KMS-11 (cell line): ENCODE measurements at regions not wholly inside any gene's neighbourhood (a gene's known extent, or its start where the extent isn't known, plus 50 kb on each side); places are given as distances from the start of the nearest gene placed in this dataset.

Experiments
- H2AFZ ChIP-seq: fragments of 200-600 bp; sonication (generic); 2 replicates; pipeline ENCODE4 v1.6.1; 2016; ENCODE audit warnings: antibody characterized with exemption, mixed run types, low read depth
- H3K27ac ChIP-seq: fragments of 200-600 bp; sonication (generic); 2 replicates; pipeline ENCODE4 v1.6.1; 2016; ENCODE audit warnings: mild to moderate bottlenecking, mixed run types
- H3K27me3 ChIP-seq: fragments of 200-600 bp; sonication (generic); 2 replicates; pipeline ENCODE4 v1.6.1; 2017; ENCODE audit warnings: mild to moderate bottlenecking, low read depth, mixed run types, moderate library complexity; ENCODE audit not compliant: insufficient read depth
- H3K36me3 ChIP-seq: fragments of 200-600 bp; sonication (generic); 2 replicates; pipeline ENCODE4 v1.6.1; 2017; ENCODE audit warnings: mild to moderate bottlenecking, mixed run types; ENCODE audit not compliant: insufficient read depth
- H3K4me1 ChIP-seq: fragments of 200-600 bp; sonication (generic); 2 replicates; pipeline ENCODE4 v1.6.1; 2016; ENCODE audit warnings: mild to moderate bottlenecking, low read depth, mixed run types; ENCODE audit not compliant: poor library complexity, severe bottlenecking
- H3K4me2 ChIP-seq: fragments of 200-600 bp; sonication (generic); 2 replicates; pipeline ENCODE4 v1.7.0; 2016; ENCODE audit warnings: mild to moderate bottlenecking, mixed run types
- H3K4me3 ChIP-seq: fragments of 200-600 bp; sonication (generic); IDR thresholded peaks from 2 replicates; pipeline ENCODE4 v1.6.1; 2017; ENCODE audit warnings: low read depth, low read length, mixed read lengths; ENCODE audit not compliant: insufficient read depth
- H3K79me2 ChIP-seq: fragments of 200-600 bp; sonication (generic); 2 replicates; pipeline ENCODE4 v1.6.1; 2016; ENCODE audit warnings: low read depth, mixed run types; ENCODE audit not compliant: insufficient read depth
- H3K9ac ChIP-seq: fragments of 200-600 bp; sonication (generic); 2 replicates; pipeline ENCODE4 v1.6.1; 2016; ENCODE audit warnings: mild to moderate bottlenecking, mixed run types
- H4K20me1 ChIP-seq: fragments of 200-600 bp; sonication (generic); 2 replicates; pipeline ENCODE4 v1.6.1; 2016; ENCODE audit warnings: mild to moderate bottlenecking, mixed run types; ENCODE audit not compliant: insufficient read depth
- CTCF ChIP-seq: fragments of 200-600 bp; sonication (generic); conservative IDR thresholded peaks from 2 replicates; pipeline ENCODE4 v1.6.1; 2017; ENCODE audit warnings: low read depth, mild to moderate bottlenecking, antibody characterized with exemption, low read length, moderate library complexity, mixed read lengths

GRCh38 chr15:95600367-95600766, 730.1 kb upstream of the NR2F2 start:
- Histone ChIP-seq H3K4me1 (no peaks in the 10 kb centered on the region), H3K4me2 (no peak overlapping the region), H3K27ac (no peak overlapping the region), H3K79me2 (no peaks in the 10 kb centered on the region), H3K4me3 (no peak overlapping the region), H3K27me3 (no peaks in the 10 kb centered on the region), H4K20me1 (no peaks in the 10 kb centered on the region), H2AFZ (no peak overlapping the region), H3K9ac (no peak overlapping the region), H3K36me3 (no peaks in the 10 kb centered on the region)
- no peak for TF ChIP-seq CTCF

- Histone ChIP-seq H3K4me1 (no peaks in the 10 kb centered on the region), H3K27me3 (no peaks in the 10 kb centered on the region), H3K4me2 (no peak overlapping the region), H3K27ac (no peak overlapping the region), H3K9ac (no peak overlapping the region), H3K79me2 (no peaks in the 10 kb centered on the region), H2AFZ (no peak overlapping the region), H3K4me3 (no peak overlapping the region), H3K36me3 (no peaks in the 10 kb centered on the region), H4K20me1 (no peaks in the 10 kb centered on the region)
- no peak for TF ChIP-seq CTCF
Observed at GRCh38 chr15:95600884-95601283, 729.6 kb upstream of the NR2F2 start.

GRCh38 chr15:95601525-95601924, 729.0 kb upstream of the NR2F2 start:
- Histone ChIP-seq H4K20me1 (no peaks in the 10 kb centered on the region), H3K9ac (no peak overlapping the region), H3K4me3 (no peak overlapping the region), H3K4me2 (no peak overlapping the region), H3K36me3 (no peaks in the 10 kb centered on the region), H3K27me3 (no peaks in the 10 kb centered on the region), H3K79me2 (no peaks in the 10 kb centered on the region), H3K4me1 (no peaks in the 10 kb centered on the region), H3K27ac (no peak overlapping the region), H2AFZ (no peak overlapping the region)
- no peak for TF ChIP-seq CTCF

GRCh38 chr15:95603802-95604201, 726.7 kb upstream of the NR2F2 start:
- no peak overlapping the region for H3K27ac ChIP-seq
- H3K4me2 ChIP-seq: no peak overlapping the region
- H2AFZ ChIP-seq: no peak overlapping the region
- H4K20me1 ChIP-seq: no peaks in the 10 kb centered on the region
- H3K4me1 ChIP-seq: no peaks in the 10 kb centered on the region
- no peak overlapping the region for H3K4me3 ChIP-seq
- TF ChIP-seq CTCF: no peak
- H3K36me3 ChIP-seq: no peaks in the 10 kb centered on the region
- H3K9ac ChIP-seq: no peak overlapping the region
- H3K79me2 ChIP-seq: no peaks in the 10 kb centered on the region
- no peaks in the 10 kb centered on the region for H3K27me3 ChIP-seq

- H3K9ac ChIP-seq: no peak overlapping the region
- TF ChIP-seq CTCF: no peak
Observed at GRCh38 chr15:95604634-95605036, 725.9 kb upstream of the NR2F2 start.

More at GRCh38 chr15:95604634-95605036, 725.9 kb upstream of the NR2F2 start:
- no peak overlapping the region for H2AFZ ChIP-seq
- no peaks in the 10 kb centered on the region for H4K20me1 ChIP-seq
- H3K36me3 ChIP-seq: no peaks in the 10 kb centered on the region
- no peaks in the 10 kb centered on the region for H3K4me1 ChIP-seq
- no peak overlapping the region for H3K4me3 ChIP-seq
- no peaks in the 10 kb centered on the region for H3K27me3 ChIP-seq
- no peaks in the 10 kb centered on the region for H3K79me2 ChIP-seq
- no peak overlapping the region for H3K27ac ChIP-seq
- H3K4me2 ChIP-seq: no peak overlapping the region
